PC-9 (cell line): ENCODE measurements at regions not wholly inside any gene's neighbourhood (a gene's known extent, or its start where the extent isn't known, plus 50 kb on each side); places are given as distances from the start of the nearest gene placed in this dataset.

ENCODE experiments used
- CTCF ChIP-seq: fragments of 200-600 bp; sonication (generic); conservative IDR thresholded peaks from 2 replicates; pipeline ENCODE4 v1.6.1; 2017; ENCODE audit warnings: mixed run types, antibody characterized with exemption, mild to moderate bottlenecking, moderate library complexity
- EZH2 ChIP-seq: fragments of 200-600 bp; sonication (generic); IDR thresholded peaks from 2 replicates; pipeline ENCODE4 v1.8.0; 2017; ENCODE audit warnings: antibody characterized with exemption, low read depth

- no peak for TF ChIP-seq CTCF
- TF ChIP-seq EZH2, result no peak
Measured at GRCh38 chr7:121572615-121573014, 176.5 kb upstream of the FAM3C start.
